HG03045 (cell line): ENCODE measurements at regions not wholly inside any gene's neighbourhood (a gene's known extent, or its start where the extent isn't known, plus 50 kb on each side); places are given as distances from the start of the nearest gene placed in this dataset.

Source experiments
- ATAC-seq: cut with Tn5 transposase; IDR thresholded peaks from one replicate; pipeline ENCODE4 v1.9.1; 2021; ENCODE audit warnings: mild to moderate bottlenecking, moderate library complexity; ENCODE audit not compliant: unreplicated experiment

- no peak for ATAC-seq
Measured at GRCh38 chr6:94127716-94128115, 708.4 kb upstream of the EPHA7 start.

- no peak for ATAC-seq
Measured at GRCh38 chr6:94124333-94124732, 705.0 kb upstream of the EPHA7 start.

GRCh38 chr6:94121094-94121493, 701.7 kb upstream of the EPHA7 start:
- ATAC-seq, result no peak

GRCh38 chr6:94099072-94099471, 679.7 kb upstream of the EPHA7 start:
- ATAC-seq, result no peak

- ATAC-seq, result no peak
Measured at GRCh38 chr6:94095961-94096360, 676.6 kb upstream of the EPHA7 start.

GRCh38 chr6:94089941-94090340, 670.6 kb upstream of the EPHA7 start:
- no peak for ATAC-seq

- ATAC-seq, result no peak
Measured at GRCh38 chr6:94088870-94089269, 669.5 kb upstream of the EPHA7 start.

GRCh38 chr6:94074764-94075163, 655.4 kb upstream of the EPHA7 start:
- no peak for ATAC-seq

- ATAC-seq, result no peak
Measured at GRCh38 chr6:94071835-94072234, 652.5 kb upstream of the EPHA7 start.

GRCh38 chr6:94065707-94066337, 646.5 kb upstream of the EPHA7 start:
- no peak for ATAC-seq

- ATAC-seq, result no peak
Measured at GRCh38 chr6:94052749-94053148, 633.4 kb upstream of the EPHA7 start.

GRCh38 chr6:94050515-94050914, 631.2 kb upstream of the EPHA7 start:
- no peak for ATAC-seq

- ATAC-seq, result no peak
Measured at GRCh38 chr6:94049001-94049400, 629.6 kb upstream of the EPHA7 start.

GRCh38 chr6:94045099-94045829, 625.9 kb upstream of the EPHA7 start:
- no peak for ATAC-seq

- no peak for ATAC-seq
Measured at GRCh38 chr6:94041945-94042709, 622.8 kb upstream of the EPHA7 start.

GRCh38 chr6:94036024-94036423, 616.7 kb upstream of the EPHA7 start:
- ATAC-seq, result no peak

- no peak for ATAC-seq
Measured at GRCh38 chr6:94027374-94027773, 608.0 kb upstream of the EPHA7 start.

GRCh38 chr6:94026575-94026974, 607.2 kb upstream of the EPHA7 start:
- no peak for ATAC-seq

GRCh38 chr6:94005835-94006234, 586.5 kb upstream of the EPHA7 start:
- ATAC-seq, result no peak

- ATAC-seq, result no peak
Measured at GRCh38 chr6:93992976-93993375, 573.6 kb upstream of the EPHA7 start.

GRCh38 chr6:93989630-93990029, 570.3 kb upstream of the EPHA7 start:
- no peak for ATAC-seq

- no peak for ATAC-seq
Measured at GRCh38 chr6:93985953-93986352, 566.6 kb upstream of the EPHA7 start.
